HG02610 (cell line): ENCODE measurements at regions not wholly inside any gene's neighbourhood (a gene's known extent, or its start where the extent isn't known, plus 50 kb on each side); places are given as distances from the start of the nearest gene placed in this dataset.
"Not testable (repeated sequence)": the region's sequence is repeated elsewhere in the genome, so short reads cannot be mapped to it uniquely, and the experiment has no call there.

Source experiments
- ATAC-seq: cut with Tn5 transposase; IDR thresholded peaks from one replicate; pipeline ENCODE4 v1.9.1; 2021; ENCODE audit warnings: mild to moderate bottlenecking, moderate library complexity; ENCODE audit not compliant: unreplicated experiment

DNA sequence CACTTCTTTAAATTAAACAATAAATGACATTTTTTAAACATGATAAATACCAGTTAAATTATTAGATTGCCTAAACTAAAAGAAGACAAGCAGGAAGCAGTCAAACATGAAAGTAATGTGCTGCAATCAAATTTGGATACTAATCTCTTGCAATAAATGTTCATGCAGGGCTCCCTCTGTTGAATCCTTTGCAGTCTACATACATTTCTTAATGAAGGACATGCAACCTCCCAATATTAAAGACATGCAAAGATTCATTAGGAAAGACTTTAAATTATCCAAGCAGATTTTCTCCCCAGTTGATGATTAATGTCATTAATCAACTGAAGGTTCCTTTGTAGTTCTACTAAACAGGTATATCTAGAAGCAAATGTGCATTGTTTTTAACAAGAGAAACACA, 245.4 kb downstream of the ZIC4 start:
- no peak for ATAC-seq

DNA sequence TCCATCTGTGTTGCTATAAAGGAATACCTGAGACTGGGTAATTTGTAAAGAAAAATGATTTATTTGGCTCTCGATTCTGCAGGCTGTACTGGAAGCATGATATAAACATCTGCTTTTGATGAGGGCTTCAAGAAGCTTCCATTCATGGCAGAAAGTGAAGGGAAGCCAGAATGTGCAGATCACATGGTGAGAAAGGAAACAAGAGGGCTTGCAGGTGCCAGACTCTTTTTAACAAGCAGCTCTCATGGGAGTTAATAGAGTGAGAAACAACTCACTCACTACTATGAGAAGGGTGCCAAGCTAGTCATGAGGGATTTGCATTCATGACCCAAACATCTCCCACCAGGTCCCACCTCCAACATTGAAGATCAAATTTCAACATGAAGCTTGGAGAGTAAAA, 247.2 kb downstream of the ZIC4 start:
- ATAC-seq = no peak

DNA sequence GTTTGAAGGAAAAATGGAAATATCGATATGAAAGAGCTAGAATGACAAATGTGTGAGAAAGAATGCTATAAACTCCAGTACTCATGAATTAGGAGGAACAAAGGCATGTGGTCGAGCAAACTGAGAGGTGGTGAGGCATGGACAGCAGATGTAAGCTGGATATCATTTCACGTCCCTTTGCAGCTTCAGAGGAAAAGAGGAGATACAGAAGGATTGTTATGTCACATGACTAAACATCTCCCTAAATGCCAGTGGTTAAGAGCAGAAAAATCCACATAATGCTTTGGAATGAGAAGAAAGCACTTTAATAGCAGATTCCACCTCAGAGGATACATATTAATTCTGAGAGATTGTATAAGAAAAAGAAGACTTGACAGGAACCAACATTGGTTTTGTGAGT, 248.7 kb downstream of the ZIC4 start:
- no peak for ATAC-seq

DNA sequence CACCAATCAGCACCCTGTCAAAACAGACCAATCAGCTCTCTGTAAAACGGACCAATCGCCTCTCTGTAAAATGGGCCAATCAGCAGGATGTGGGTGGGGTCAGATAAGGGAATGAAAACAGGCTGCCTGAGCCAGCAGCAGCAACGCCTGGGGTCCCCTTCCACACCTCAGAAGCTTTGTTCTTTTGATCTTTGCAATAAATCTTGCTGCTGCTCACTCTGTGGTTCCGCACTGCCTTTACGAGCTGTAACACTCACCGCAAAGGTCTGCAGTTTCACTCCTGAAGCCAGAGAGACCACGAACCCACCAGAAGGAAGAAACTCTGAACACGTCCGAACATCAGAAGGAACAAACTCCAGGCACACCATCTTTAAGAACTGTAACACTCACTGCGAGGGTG, 251.4 kb downstream of the ZIC4 start:
- ATAC-seq = not testable (repeated sequence)

DNA sequence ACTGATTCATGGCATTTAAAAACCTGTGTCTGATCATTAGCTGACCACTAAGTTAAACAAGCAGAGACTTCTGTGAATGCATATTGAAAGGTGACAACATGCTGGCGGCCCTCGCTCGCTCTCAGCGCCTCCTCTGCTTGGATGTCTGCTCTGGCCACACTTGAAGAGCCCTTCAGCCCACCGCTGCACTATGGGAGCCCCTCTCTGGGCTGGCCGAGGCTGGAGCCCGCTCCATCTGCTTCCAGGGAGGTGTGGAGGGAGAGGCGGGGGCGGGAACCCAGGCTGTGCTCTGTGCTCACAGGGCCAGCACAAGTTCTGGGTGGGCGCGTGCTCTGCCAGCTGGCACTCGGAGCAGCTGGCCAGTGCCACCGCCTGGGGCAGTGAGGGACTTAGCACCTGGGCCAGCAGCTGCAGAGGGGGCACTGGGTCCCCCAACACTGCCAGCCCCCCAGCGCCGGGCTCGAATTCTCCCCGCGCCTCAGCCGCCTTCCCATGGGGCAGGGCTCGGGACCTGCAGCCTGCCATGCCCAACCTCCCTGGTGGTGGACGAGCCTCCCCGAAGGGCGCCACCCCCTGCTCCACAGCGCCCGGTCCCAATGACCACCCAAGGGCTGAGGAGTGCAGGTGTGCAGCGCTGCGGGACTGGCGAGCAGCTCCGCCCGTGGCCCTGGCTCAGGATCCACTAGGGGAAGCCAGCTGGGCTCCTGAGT, 252.4 kb downstream of the ZIC4 start:
- no peak for ATAC-seq

DNA sequence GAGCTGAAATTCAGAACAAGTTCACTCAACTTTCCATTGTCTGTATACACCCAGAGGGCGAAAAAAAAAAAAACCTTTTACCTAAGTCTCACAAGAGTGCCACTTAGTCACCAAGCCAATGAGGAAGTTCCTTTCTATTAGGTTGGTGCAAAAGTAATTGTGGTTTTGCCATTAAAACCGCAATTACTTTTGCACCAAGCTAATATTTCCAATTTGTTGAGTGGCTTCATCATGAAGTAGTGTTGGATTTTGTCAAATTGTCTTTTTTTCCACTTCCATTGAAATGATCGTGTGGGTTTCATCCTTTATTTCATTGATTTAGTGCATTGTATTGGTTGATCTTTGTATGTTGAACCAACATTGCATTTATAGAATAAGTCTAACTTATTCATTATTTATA, 253.9 kb downstream of the ZIC4 start:
- ATAC-seq = no peak

DNA sequence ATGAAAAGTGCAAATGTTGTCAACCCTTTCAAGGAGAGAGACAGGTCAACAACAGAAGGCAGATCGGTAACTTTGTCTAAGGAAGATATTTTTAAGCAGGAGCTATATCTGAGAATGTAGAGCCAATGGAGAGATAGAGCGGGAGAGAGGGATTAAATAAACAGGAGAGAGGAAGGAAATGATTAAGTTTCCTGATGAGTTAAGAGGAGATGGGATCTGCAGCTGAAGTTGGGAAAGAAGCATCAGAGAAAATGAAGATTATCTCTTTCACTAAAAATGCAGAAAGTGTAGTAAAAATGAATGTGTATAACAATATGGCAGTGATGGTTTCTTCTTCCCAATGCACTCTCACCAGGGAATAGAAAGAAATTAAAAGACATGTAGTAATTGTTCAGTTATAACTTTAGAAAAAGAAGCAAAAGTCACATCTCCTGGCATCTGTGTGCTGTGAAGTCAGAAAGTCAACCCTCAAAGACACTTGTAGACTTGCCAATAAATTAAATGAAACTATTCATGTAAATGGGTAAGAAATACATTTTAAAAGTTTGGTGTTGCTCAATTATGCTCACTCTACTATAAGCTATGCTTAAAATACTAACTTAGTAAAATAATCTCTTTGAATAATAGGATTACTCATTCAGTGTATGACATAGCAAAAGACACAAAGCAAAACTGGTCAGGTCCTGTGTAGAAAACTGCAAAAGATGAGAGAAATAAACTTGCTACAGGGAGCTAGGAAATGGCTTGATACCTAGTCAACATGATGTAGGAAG, 264.6 kb downstream of the ZIC4 start:
- no peak for ATAC-seq

DNA sequence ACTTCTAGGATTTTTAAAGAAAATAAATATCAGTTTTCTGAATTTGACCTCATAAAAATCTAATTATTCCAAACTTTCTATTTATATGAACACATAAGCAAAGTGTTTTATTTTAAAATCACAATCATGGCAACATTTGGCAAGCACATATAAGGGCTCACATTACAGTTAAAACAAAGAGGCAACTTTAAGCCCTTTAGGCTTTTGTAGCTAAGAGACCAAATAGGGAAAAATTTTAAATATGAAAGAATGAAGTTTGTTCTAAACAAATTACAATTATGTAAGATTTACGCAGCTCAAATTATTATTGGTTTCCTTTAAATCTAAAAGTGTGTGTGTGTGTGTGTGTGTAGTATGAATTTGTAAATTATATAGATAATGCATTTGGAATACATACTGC, 267.0 kb downstream of the ZIC4 start:
- ATAC-seq = no peak

DNA sequence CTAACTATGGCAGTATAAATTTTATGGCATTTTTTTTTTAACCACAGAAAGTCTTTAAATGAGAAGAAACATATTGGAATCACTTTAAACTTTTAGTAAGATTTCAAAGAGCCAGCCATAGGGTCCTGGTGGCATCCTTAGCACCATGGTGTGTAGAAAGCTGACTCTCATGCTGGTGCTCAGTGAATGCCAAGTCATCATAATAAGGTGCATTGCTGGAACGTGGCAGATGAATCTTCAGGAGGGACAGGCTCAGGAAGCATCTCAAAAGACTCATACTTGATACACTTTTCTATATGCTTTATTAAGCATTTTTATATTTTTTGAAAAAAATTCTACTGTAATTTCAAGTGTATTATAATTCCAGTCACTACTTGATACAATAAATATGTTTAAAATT, 274.2 kb downstream of the ZIC4 start:
- no peak for ATAC-seq

DNA sequence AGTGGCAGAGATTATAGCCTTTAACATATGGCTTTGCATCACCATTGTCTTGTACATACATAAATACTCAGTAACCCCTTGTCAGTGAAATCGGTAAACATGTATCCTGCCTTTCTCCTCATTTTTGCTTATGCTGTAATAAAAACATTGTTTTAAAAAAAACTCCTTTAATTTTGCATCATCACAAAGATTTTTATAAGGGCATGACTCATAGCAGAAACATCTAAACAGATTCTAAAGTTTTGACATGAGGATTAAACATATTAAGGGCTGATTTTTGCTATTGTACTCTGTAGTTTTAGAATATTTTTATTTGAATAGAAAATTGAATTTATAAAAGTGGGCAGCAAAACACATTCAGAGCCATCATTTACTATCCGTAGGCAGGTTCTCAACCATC, 275.9 kb downstream of the ZIC4 start:
- ATAC-seq = no peak

DNA sequence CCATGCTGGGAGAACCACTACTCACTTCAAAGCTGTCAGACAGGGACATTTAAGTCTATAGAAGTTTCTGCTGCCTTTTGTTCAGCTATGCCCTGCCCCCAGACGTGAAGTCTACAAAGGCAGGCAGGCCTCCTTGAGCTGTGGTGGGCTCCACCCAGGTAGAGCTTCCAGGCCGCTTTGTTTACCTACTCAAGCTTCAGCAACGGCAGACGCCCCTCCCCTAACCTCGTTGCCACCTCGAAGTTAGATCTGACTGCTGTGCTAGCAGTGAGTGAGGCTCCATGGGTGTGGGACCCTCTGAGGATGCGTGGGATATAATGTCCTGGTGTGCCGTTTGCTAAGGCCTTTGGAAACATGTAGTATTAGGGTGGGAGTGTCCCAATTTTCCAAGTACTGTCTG, 276.7 kb downstream of the ZIC4 start:
- no peak for ATAC-seq

DNA sequence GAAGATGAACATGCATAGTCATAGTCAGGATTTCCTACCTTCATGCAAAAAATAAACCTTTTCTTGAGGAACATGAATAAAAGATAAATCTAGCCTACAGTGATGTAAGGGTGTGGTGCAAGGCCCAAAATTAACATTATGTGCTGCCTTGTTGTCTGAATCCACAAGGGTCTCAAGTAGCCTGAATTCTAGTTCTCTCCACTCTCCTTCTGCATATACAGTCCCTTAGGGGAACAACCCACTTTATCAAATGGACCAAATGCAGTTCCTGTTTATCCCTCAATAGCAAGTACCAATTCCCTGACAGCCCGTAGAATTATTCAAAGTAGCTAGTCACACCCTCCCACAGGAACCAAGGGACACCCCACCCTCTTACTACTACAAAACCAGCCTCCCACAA, 284.0 kb downstream of the ZIC4 start:
- no peak for ATAC-seq

DNA sequence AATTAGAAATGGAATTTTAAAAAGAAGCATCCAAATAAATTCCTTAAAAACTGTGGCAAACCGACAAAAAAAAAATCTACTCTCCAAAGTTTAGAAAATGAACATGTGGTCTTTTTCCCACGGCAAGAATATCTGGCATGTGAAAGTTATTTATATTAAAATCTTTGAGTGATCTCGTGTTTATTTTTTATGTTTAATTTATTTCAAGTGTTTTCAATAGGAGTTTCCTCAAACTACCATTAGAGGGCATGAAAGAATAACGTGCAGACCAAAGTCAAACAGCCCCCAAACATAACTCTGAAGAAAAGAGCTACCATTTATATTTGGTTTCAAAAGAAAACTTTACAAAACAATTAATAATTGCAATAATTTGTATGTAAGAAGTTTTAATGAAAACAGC, 286.4 kb downstream of the ZIC4 start:
- no peak for ATAC-seq

DNA sequence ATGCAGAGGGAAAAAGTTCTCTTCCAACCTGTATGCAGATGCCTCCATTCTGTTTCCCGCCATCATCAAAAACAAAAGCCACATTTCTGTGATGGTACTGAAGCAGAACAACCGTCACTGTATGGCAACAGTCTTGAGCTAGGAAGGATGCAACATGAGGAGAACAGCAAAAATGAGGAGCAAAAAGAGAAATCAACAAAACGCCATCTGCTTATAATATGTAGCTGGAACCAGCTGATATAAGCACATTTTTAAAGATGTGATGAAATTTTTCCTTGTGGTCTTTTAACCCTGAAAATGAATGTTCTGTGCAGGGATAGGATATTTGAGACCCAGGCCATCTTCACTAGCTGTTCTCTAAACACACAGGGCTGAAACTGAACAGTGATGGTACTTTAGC, 287.0 kb downstream of the ZIC4 start:
- ATAC-seq = no peak

DNA sequence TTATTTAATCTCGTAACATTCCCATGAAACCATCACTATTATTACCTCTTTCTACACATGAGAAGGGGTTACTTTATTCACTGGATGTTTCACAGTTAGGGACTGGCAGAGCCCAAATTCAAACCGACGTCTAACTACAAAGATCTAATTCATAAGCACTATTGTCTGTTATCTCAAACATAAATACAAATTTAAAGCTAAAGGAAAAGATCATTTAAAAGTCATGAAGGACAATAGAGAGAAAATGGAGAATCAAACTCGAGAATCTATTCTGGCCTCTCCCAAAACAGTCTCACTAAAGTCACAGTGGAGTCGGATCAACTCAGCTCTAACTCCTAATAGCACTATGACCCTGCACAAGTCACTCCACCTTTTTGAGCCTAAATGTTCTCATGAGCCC, 287.7 kb downstream of the ZIC4 start:
- ATAC-seq = no peak

DNA sequence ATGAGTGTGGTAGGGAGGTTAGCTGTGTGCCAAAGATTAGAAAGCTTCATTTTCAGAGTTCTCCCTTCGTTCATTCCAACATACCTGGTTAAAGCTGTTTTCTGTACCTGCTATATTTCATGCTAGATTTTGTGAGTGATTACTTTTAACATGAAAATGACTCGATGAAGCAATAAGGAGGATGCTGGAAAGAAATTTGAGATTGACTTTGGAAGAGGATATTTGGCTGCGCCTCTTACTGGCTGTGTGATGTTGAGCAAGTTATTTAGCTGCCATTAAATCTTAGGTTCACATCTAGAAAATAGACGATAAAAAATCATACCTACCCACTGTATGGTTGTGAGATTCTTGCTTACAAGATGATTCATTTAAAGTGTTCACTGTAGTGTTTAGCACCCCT, 288.7 kb downstream of the ZIC4 start:
- no peak for ATAC-seq

DNA sequence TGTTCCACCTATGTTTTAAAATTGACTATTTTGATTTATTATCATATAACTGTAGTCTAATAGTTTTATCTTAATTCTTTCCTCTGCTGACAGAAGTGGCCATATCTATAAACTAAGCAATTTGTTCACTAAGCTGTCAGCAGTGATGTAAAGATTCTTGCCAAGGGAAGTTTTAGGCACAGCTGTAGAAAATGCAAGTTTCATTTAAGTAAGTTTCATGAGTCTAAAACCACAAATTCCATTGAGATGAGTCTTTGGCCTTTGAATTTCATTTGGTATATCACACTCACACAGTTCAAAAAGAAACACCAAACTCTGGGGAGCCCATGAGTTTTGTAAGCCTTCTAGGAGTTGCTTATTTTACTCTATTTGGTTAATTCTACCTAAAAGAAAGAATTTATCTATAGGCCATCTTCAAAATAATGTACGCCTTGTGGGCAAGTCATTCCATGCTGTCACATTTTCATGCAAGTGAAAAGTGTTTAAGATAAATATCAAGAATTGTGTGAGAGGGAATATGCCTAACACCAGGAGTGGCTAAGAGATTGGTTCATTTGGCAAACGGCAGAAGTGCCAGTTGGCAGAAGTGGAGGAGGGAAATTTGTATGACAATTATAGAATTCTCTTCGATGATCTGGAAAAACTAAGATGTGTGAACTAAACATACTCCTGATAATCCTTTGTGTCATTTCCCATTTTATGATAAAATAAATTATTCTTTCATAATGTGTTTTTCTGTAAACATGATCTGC, 292.9 kb downstream of the ZIC4 start:
- ATAC-seq = no peak

DNA sequence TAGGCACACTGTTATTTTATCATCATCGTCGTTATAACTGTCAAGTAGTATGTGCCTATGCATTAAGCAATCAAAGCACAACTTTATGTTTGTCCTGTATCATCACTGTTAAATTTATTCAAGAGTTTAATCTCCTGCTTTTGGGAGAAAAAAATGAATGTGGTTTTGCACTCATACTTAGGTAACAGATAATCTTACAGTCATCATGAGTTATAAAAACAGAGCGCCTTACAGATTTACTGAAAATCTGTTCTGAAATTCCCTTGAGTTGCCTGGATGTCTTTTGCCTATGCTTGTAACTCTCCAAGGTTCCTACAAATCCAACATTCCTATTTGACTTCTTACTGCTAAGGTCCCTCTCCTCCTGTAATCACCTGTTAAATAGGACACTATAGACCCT, 307.3 kb downstream of the ZIC4 start:
- ATAC-seq = no peak

DNA sequence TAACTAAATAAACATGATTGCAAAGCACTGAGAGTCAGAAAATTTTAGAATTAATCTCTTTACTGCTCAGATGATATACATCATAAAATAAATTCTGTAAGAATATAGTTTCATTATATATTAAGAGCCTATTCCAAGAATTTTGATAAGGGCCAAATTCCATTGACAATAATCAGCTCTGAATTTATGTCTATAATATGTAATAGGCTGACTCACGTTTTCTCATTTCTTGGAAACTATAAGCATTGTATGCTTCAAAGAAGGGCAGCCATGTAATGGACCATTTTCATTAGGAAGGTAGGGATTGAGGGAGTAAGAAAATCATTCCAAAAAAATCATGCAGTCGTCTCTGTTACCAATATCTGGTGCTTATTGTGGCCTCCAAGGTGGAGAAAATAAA, 315.9 kb downstream of the ZIC4 start:
- no peak for ATAC-seq

DNA sequence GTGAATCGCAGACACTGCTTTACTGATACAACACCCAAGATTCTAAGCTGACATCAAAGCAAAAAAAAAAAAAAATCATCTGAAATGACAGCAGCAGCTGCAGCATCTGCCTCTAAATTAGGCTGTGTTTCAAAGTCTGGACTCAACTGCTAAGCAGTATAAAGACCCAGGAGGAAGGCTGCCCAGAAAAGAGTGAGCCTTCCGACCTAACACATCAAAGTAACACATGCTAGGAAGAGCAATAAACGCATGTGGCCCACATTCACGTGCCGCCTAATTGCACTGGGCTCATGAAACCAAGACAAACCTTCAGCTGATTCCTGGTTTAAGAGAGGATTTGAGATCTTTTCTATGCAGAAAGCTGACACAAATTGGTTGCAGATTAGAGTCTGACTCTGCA, 317.1 kb downstream of the ZIC4 start:
- no peak for ATAC-seq

DNA sequence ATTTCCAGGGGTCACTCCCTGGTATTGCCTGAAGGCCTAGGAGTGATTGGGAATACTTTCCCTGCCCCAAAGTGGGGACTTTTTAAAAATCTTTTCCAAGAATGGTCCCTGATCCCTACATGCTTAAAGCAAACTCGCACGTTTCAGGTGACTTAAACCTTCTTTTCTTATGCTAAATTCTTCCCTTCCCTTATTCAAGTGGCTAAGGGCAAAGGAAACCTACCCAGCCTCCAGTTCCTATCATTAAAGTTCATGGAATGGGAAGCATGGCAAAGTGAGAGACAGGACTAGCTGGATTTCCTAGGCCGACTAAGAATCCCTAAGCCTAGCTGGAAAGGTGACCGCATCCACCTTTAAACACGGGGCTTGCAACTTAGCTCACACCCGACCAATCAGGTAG, 346.8 kb downstream of the ZIC4 start:
- not testable (repeated sequence) for ATAC-seq

DNA sequence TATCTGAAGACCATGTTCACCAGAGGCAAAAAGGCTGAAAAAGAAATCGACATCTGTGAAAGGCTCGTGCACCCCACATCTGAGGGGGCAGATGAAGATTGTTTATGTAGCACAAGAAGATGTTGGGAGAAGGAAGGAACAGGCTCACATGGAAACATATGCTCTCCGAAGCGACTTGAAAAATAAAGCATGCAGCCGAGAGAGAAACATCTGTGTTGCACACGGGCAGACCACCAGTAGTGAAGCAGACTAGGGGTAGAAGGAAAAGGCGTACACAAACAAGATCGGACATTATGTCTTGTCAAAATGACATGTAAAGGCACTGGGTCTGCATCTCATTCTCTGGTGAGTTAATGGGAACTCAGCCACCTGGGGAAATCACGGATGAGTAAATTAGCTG, 356.5 kb downstream of the ZIC4 start:
- no peak for ATAC-seq
